ENCODE measurements at regions not wholly inside any gene's neighbourhood (a gene's known extent, or its start where the extent isn't known, plus 50 kb on each side); places are given as distances from the start of the nearest gene placed in this dataset.

DNA sequence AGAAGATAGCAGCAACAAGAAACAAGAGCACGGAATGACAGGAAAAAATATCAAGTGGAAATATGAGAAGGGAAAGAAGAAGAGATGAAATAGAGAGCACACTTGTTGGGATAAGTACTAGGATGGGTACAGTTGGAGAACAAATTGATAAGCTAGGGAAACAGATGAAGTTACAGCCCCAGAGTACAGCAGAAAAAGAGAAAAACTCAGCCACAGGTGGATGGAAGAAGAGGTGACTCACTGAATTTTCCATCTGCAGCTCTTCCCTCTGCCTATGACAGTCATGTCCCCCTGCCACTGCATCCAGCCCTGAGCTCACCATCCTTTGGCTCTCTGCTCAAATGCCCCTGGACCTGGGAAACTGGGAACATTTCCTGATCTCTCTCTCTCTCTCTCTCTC lies 209.0 kb downstream of the BCOR start:
- TF ChIP-seq REST (IDR thresholded peaks at IDR 0.05; ENCODE audit: low read depth) (no peak), POLR2AphosphoS5 (IDR thresholded peaks at IDR 0.05; ENCODE audit: low read depth, low read length) (no peak), CEBPB (IDR thresholded peaks at IDR 0.05; ENCODE audit: low read depth) (no peak), EZH2 (IDR thresholded peaks at IDR 0.05) (no peak), YY1 (IDR thresholded peaks at IDR 0.05; ENCODE audit: extremely low read depth, insufficient replicate concordance, low read depth, low read length) (no peak), POLR2A (IDR thresholded peaks at IDR 0.05; ENCODE audit: borderline replicate concordance, extremely low read depth, insufficient read depth, insufficient read length) (no peak), SIN3A (IDR thresholded peaks at IDR 0.05; ENCODE audit: low read depth) (no peak), ZNF274 (IDR thresholded peaks at IDR 0.05; ENCODE audit: low read depth, low read length) (no peak), SP1 (IDR thresholded peaks at IDR 0.05; ENCODE audit: low read depth) (no peak), RAD21 (IDR thresholded peaks at IDR 0.05; ENCODE audit: low read depth) (no peak)
- TF ChIP-seq, protein P1, sequence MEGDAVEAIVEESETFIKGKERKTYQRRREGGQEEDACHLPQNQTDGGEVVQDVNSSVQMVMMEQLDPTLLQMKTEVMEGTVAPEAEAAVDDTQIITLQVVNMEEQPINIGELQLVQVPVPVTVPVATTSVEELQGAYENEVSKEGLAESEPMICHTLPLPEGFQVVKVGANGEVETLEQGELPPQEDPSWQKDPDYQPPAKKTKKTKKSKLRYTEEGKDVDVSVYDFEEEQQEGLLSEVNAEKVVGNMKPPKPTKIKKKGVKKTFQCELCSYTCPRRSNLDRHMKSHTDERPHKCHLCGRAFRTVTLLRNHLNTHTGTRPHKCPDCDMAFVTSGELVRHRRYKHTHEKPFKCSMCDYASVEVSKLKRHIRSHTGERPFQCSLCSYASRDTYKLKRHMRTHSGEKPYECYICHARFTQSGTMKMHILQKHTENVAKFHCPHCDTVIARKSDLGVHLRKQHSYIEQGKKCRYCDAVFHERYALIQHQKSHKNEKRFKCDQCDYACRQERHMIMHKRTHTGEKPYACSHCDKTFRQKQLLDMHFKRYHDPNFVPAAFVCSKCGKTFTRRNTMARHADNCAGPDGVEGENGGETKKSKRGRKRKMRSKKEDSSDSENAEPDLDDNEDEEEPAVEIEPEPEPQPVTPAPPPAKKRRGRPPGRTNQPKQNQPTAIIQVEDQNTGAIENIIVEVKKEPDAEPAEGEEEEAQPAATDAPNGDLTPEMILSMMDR (IDR thresholded peaks at IDR 0.05 in 2 of 3, conservative IDR thresholded peaks at IDR 0.05 in 1 of 3; ENCODE audit: borderline replicate concordance in 1 of 3, insufficient read depth in 1 of 3, low read depth in 2 of 3, low read length in 2 of 3), result no peak
- TF ChIP-seq, protein P2, sequence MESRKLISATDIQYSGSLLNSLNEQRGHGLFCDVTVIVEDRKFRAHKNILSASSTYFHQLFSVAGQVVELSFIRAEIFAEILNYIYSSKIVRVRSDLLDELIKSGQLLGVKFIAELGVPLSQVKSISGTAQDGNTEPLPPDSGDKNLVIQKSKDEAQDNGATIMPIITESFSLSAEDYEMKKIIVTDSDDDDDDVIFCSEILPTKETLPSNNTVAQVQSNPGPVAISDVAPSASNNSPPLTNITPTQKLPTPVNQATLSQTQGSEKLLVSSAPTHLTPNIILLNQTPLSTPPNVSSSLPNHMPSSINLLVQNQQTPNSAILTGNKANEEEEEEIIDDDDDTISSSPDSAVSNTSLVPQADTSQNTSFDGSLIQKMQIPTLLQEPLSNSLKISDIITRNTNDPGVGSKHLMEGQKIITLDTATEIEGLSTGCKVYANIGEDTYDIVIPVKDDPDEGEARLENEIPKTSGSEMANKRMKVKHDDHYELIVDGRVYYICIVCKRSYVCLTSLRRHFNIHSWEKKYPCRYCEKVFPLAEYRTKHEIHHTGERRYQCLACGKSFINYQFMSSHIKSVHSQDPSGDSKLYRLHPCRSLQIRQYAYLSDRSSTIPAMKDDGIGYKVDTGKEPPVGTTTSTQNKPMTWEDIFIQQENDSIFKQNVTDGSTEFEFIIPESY (IDR thresholded peaks at IDR 0.05; ENCODE audit: extremely low read depth, insufficient replicate concordance, low read length), result no peak

Measured in HCT116 (cell line).